DOHH2 (cell line): ENCODE measurements at regions not wholly inside any gene's neighbourhood (a gene's known extent, or its start where the extent isn't known, plus 50 kb on each side); places are given as distances from the start of the nearest gene placed in this dataset.

Experiments used
- EZH2phosphoT487 ChIP-seq: fragments of 200-600 bp; sonication (generic); IDR thresholded peaks from 2 replicates; pipeline ENCODE4 v1.6.1; 2017; ENCODE audit warnings: borderline replicate concordance, mild to moderate bottlenecking, antibody characterized with exemption, low read length, moderate library complexity, mixed read lengths
- TF ChIP-seq, protein P1 (sequence below): fragments of 200-600 bp; sonication (generic); IDR thresholded peaks from one replicate; pipeline ENCODE4 v1.5.1; 2014; ENCODE audit warnings: antibody characterized with exemption, mild to moderate bottlenecking, low read depth, low read length; ENCODE audit not compliant: poor library complexity, severe bottlenecking

DNA sequence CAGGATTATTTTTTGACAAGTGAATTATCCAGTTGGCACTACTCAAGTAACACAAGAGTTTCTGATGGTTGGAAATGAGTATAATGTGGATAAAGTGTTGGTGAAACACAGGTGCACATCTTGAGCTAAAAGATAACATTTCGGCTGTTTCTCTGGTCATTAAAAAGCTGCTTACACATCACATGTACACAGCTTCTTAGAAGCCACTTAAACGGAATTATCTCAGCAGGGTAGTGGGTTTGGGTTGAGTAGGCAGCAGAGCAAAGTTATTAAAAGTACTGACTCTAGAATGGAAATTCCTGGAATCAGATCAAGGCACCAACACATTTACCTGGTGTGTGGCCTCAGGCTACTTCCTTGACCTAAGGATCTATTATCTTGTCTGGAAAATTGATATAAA, 55.4 kb upstream of the RASSF6 start:
- TF ChIP-seq, protein P1, sequence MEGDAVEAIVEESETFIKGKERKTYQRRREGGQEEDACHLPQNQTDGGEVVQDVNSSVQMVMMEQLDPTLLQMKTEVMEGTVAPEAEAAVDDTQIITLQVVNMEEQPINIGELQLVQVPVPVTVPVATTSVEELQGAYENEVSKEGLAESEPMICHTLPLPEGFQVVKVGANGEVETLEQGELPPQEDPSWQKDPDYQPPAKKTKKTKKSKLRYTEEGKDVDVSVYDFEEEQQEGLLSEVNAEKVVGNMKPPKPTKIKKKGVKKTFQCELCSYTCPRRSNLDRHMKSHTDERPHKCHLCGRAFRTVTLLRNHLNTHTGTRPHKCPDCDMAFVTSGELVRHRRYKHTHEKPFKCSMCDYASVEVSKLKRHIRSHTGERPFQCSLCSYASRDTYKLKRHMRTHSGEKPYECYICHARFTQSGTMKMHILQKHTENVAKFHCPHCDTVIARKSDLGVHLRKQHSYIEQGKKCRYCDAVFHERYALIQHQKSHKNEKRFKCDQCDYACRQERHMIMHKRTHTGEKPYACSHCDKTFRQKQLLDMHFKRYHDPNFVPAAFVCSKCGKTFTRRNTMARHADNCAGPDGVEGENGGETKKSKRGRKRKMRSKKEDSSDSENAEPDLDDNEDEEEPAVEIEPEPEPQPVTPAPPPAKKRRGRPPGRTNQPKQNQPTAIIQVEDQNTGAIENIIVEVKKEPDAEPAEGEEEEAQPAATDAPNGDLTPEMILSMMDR: no peak
- TF ChIP-seq EZH2phosphoT487: no peak
